Stomach (tissue), 4 donors: ENCODE measurements at regions not wholly inside any gene's neighbourhood (a gene's known extent, or its start where the extent isn't known, plus 50 kb on each side); places are given as distances from the start of the nearest gene placed in this dataset.

Experiments
- CTCF ChIP-seq, 7 experiments: fragments of 450-650 bp in 4 of 7; fragments of 200-600 bp in 3 of 7; sonication (generic) in 3 of 7; IDR thresholded peaks; one replicate each; pipeline ENCODE4 v1.5.1; 2016 to 2019; ENCODE audit warnings: antibody characterized with exemption in 7 of 7, control low read depth in 2 of 7, mild to moderate bottlenecking in 1 of 7
- EP300 ChIP-seq: sonication (generic); formaldehyde crosslinking; IDR thresholded peaks from one replicate; pipeline ENCODE4 v1.6.1; 2017; ENCODE audit warnings: antibody characterized with exemption
- POLR2A ChIP-seq, 4 donors: fragments of 450-650 bp; IDR thresholded peaks; one replicate each; pipeline ENCODE4 v1.6.1; 2016; ENCODE audit warnings: antibody characterized with exemption in 4 of 4, control low read depth in 2 of 4, mild to moderate bottlenecking in 1 of 4, moderate library complexity in 1 of 4

- no peak for TF ChIP-seq CTCF (IDR thresholded peaks at IDR 0.05)
- no peak for TF ChIP-seq EP300
- no peak for TF ChIP-seq POLR2A (IDR thresholded peaks at IDR 0.05)
Measured at GRCh38 chr19:30959011-30959410, 390.2 kb downstream of the TSHZ3 start.
